Colonic mucosa (tissue), 4 donors: ENCODE measurements at regions not wholly inside any gene's neighbourhood (a gene's known extent, or its start where the extent isn't known, plus 50 kb on each side); places are given as distances from the start of the nearest gene placed in this dataset.

ENCODE experiments used
- DNase-seq: peaks from one replicate; pipeline ENCODE4 v3.0.0-alpha.2; 2020
- H3K27ac ChIP-seq: fragments of 200-600 bp; one replicate; pipeline ENCODE4 v1.8.0; 2021
- H3K27me3 ChIP-seq: fragments of 200-600 bp; one replicate; pipeline ENCODE4 v1.8.0; 2021
- H3K36me3 ChIP-seq: fragments of 200-600 bp; one replicate; pipeline ENCODE4 v1.8.0; 2021
- H3K4me1 ChIP-seq: fragments of 200-600 bp; one replicate; pipeline ENCODE4 v1.8.0; 2021; ENCODE audit warnings: mild to moderate bottlenecking
- H3K4me3 ChIP-seq: fragments of 200-600 bp; one replicate; pipeline ENCODE4 v1.8.0; 2021
- H3K9ac ChIP-seq, 2 donors: one replicate each; pipeline ENCODE4 v1.7.0; 2013; ENCODE audit warnings: control low read depth in 2 of 2, low read depth in 2 of 2, low read length in 2 of 2
- H3K9me3 ChIP-seq: fragments of 200-600 bp; one replicate; pipeline ENCODE4 v1.8.0; 2021
- CTCF ChIP-seq: fragments of 200-600 bp; IDR thresholded peaks from one replicate; pipeline ENCODE4 v1.8.0; 2022; ENCODE audit warnings: antibody characterized with exemption, mild to moderate bottlenecking
- intact Hi-C: fragments of 100-400 bp; cut with DNase I; formaldehyde crosslinking; loops from one replicate; pipeline ENCODE4 v1.14.1; 2022
- donor health status: healthy.
- donor health status: DM: no; HTN: no; CAD: no.
- donor health status: DM: no; HTN: no; CAD: no.

GRCh38 chr4:115437739-115438138, 324.3 kb upstream of the NDST4 start:
- no peak for TF ChIP-seq CTCF
- intact Hi-C loops = no loop called here
- H3K9ac ChIP-seq = no peak overlapping the region
- no peak overlapping the region for H3K4me3 ChIP-seq
- no peaks in the 10 kb centered on the region for H3K4me1 ChIP-seq
- no peak for DNase-seq
- no peaks in the 10 kb centered on the region for H3K9me3 ChIP-seq
- no peaks in the 10 kb centered on the region for H3K27me3 ChIP-seq
- no peaks in the 10 kb centered on the region for H3K36me3 ChIP-seq
- no peak overlapping the region for H3K27ac ChIP-seq

- no peak for TF ChIP-seq CTCF
- no peak overlapping the region for H3K4me3 ChIP-seq
- H3K4me1 ChIP-seq = no peaks in the 10 kb centered on the region
- no peak overlapping the region for H3K9ac ChIP-seq
- H3K27me3 ChIP-seq = no peaks in the 10 kb centered on the region
- intact Hi-C loops = no loop called here
- no peaks in the 10 kb centered on the region for H3K36me3 ChIP-seq
- no peak for DNase-seq
- no peaks in the 10 kb centered on the region for H3K9me3 ChIP-seq
- H3K27ac ChIP-seq = no peak overlapping the region
Observed at GRCh38 chr4:115433491-115433890, 320.1 kb upstream of the NDST4 start.

DNA sequence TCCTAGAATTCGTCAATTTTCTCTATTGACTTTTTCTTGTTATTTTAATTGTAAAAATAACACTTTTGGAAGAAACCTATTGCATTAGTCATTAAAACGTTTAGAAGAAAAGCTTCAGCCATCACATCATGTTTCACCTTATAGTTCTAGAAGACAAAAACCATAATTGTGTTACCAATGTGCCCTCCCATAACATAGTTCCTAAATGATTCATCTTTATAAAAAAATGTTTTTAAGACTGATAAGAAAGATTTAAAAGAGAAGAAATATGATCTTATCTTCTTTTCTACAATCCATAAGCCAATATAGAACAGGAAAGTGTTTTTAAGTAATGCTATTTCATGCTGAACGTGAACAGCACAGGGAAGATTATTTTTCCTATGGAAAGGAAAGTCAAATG, 316.6 kb upstream of the NDST4 start:
- intact Hi-C loops = no loop called here
- H3K27me3 ChIP-seq = no peaks in the 10 kb centered on the region
- H3K4me1 ChIP-seq = no peaks in the 10 kb centered on the region
- H3K9me3 ChIP-seq = no peaks in the 10 kb centered on the region
- DNase-seq = no peak
- TF ChIP-seq CTCF = no peak
- H3K9ac ChIP-seq = no peak overlapping the region
- no peak overlapping the region for H3K4me3 ChIP-seq
- no peak overlapping the region for H3K27ac ChIP-seq
- H3K36me3 ChIP-seq = no peaks in the 10 kb centered on the region

- Histone ChIP-seq H3K27ac (no peak overlapping the region), H3K4me1 (no peaks in the 10 kb centered on the region), H3K4me3 (no peak overlapping the region), H3K27me3 (no peaks in the 10 kb centered on the region), H3K9ac (no peak overlapping the region), H3K9me3 (no peaks in the 10 kb centered on the region), H3K36me3 (no peaks in the 10 kb centered on the region)
- no peak for TF ChIP-seq CTCF
- intact Hi-C loops = no loop called here
- no peak for DNase-seq
Observed at GRCh38 chr4:115428455-115428854, 315.0 kb upstream of the NDST4 start.

DNA sequence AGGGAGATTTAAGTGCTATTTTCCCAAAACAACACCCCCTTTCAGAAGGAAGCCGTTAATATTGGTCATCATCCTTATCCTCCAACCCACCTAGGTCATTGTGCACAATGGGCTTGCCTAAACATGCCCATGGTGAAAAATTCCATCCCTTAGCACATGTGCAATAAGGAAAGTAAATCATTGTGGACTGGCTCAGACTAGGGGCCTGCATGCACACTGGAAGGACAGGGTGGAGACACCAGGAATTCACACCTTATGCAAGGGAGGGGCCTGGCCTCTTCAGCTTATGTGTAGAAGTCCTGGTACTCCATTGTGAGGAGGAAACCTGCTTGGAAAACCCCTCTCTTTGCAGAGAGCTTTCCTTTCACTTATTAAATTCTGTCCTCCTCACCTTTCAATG, 311.4 kb upstream of the NDST4 start:
- no peak for TF ChIP-seq CTCF
- no peak overlapping the region for H3K27ac ChIP-seq
- no peak overlapping the region for H3K4me3 ChIP-seq
- H3K4me1 ChIP-seq = no peaks in the 10 kb centered on the region
- H3K9me3 ChIP-seq = no peaks in the 10 kb centered on the region
- no peak for DNase-seq
- H3K36me3 ChIP-seq = no peaks in the 10 kb centered on the region
- no peaks in the 10 kb centered on the region for H3K27me3 ChIP-seq
- no peak overlapping the region for H3K9ac ChIP-seq
- intact Hi-C loops = no loop called here
